ENCODE measurements at regions not wholly inside any gene's neighbourhood (a gene's known extent, or its start where the extent isn't known, plus 50 kb on each side); places are given as distances from the start of the nearest gene placed in this dataset.

DNA sequence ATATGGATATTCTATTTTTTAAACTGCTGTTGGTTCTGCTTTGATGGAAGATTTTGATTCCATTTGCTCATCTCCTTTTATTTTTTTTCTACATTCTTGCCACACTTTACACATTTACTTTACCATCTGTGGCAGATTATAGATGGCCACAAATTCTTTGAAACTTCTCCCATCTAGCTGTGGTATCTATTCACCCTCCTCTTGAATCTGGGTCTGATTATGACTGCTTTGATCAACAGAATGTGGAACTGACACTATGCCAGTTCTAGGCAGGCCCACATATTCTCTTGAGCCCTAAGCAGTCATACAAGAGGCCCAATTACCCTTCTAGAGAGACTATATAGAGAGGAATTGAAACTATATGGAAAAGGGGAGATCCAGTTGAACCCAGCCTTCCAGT is 439.0 kb upstream of the PTGER4 start:
- no peak for ATAC-seq (ENCODE audit: insufficient read depth, low FRiP score)
- H3K9ac ChIP-seq (ENCODE audit: insufficient read depth in 1 of 2, low read length in 2 of 2): no peak overlapping the region
- no peaks in the 10 kb centered on the region for H3K27me3 ChIP-seq (ENCODE audit: control insufficient read depth in 3 of 3, insufficient read depth in 3 of 3, low read length in 2 of 3)
- peaks cover 0 to 3% (median 0%) of the 10 kb centered on the region in 5 donors for H3K4me1 ChIP-seq (ENCODE audit: control insufficient read depth in 5 of 5, insufficient read depth in 5 of 5, low read length in 5 of 5)
- TF ChIP-seq, protein P1, sequence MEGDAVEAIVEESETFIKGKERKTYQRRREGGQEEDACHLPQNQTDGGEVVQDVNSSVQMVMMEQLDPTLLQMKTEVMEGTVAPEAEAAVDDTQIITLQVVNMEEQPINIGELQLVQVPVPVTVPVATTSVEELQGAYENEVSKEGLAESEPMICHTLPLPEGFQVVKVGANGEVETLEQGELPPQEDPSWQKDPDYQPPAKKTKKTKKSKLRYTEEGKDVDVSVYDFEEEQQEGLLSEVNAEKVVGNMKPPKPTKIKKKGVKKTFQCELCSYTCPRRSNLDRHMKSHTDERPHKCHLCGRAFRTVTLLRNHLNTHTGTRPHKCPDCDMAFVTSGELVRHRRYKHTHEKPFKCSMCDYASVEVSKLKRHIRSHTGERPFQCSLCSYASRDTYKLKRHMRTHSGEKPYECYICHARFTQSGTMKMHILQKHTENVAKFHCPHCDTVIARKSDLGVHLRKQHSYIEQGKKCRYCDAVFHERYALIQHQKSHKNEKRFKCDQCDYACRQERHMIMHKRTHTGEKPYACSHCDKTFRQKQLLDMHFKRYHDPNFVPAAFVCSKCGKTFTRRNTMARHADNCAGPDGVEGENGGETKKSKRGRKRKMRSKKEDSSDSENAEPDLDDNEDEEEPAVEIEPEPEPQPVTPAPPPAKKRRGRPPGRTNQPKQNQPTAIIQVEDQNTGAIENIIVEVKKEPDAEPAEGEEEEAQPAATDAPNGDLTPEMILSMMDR (IDR thresholded peaks at IDR 0.05; ENCODE audit: control extremely low read depth, extremely low read depth): no peak
- H3K27ac ChIP-seq (ENCODE audit: low read depth in 1 of 2, low read length in 1 of 2): no peak overlapping the region
- no peak overlapping the region for H3K4me3 ChIP-seq
- H3K9me3 ChIP-seq (ENCODE audit: control insufficient read depth in 4 of 4, insufficient read depth in 3 of 4, low read length in 3 of 4): peaks cover 0 to 6% (median 0%) of the 10 kb centered on the region in 4 donors
- no peaks in the 10 kb centered on the region for H3K36me3 ChIP-seq (ENCODE audit: control insufficient read depth in 4 of 4, insufficient read depth in 4 of 4, low read length in 4 of 4)
- DNase-seq: no peak

DNA sequence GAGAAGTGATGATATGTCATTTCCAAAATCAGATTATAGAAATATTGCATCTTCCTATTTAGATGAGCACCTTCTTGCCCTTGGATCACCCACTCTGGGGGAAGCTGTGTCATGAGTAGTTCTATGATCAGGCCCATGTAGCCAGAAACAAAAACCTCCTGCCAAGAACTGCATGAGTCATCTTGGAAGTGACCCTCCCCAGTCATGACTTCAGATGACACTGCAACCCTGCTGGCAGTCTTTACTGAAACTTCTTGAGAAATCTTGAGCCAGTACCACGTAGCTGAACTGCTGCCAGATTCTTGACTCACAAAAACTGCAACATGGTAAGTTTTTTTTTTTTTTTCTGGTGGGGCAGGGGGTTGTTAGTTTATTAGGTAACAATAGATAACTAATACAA is 439.6 kb upstream of the PTGER4 start:
- Histone ChIP-seq H3K36me3 (ENCODE audit: control insufficient read depth in 4 of 4, insufficient read depth in 4 of 4, low read length in 4 of 4) (no peaks in the 10 kb centered on the region), H3K27ac (ENCODE audit: low read depth in 1 of 2, low read length in 1 of 2) (no peak overlapping the region), H3K4me3 (no peak overlapping the region), H3K9me3 (ENCODE audit: control insufficient read depth in 4 of 4, insufficient read depth in 3 of 4, low read length in 3 of 4) (peaks cover 0 to 6% (median 0%) of the 10 kb centered on the region in 4 donors), H3K27me3 (ENCODE audit: control insufficient read depth in 3 of 3, insufficient read depth in 3 of 3, low read length in 2 of 3) (no peaks in the 10 kb centered on the region), H3K9ac (ENCODE audit: insufficient read depth in 1 of 2, low read length in 2 of 2) (no peak overlapping the region), H3K4me1 (ENCODE audit: control insufficient read depth in 5 of 5, insufficient read depth in 5 of 5, low read length in 5 of 5) (peaks cover 0 to 3% (median 0%) of the 10 kb centered on the region in 5 donors)
- TF ChIP-seq, protein P1 (IDR thresholded peaks at IDR 0.05; ENCODE audit: control extremely low read depth, extremely low read depth): no peak
- no peak for DNase-seq
- WGBS, 2 donors: 57 to 61% methylated on average over 1 of the region's 1 CpG
- ATAC-seq (ENCODE audit: insufficient read depth, low FRiP score): no peak

DNA sequence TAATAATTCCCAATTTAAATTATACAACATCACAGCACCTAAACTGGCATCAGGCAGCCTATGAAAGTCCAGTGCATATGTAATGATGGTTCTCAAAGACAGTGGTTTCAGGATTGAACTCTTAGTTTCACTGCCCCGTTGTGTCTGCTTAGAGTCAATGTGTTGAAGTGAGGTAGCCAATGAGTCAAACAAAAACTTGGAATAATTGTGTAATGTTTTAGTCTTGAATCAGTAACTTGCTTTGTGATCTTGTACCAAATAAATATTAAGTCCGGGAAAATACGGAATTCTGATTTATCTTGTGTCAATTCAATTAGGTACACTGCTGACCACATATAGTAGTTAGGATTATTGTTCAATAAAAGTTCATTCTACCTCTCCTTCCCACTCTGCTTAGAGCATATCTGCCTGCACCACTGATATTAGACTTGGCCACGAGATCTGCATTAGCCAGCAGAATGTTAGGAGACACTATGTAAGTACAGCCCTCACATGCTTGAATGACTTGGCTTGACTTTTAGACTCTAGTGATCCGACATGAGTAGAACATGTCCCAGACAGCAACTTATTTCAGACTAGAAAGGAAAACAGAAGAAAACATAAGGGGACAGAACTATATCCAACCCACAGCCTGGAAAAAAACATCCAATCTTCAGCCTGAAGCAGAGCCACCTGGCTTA is 441.5 kb upstream of the PTGER4 start:
- no peak overlapping the region for H3K4me3 ChIP-seq
- peaks cover 0 to 6% (median 0%) of the 10 kb centered on the region in 4 donors for H3K9me3 ChIP-seq (ENCODE audit: control insufficient read depth in 4 of 4, insufficient read depth in 3 of 4, low read length in 3 of 4)
- no peaks in the 10 kb centered on the region for H3K36me3 ChIP-seq (ENCODE audit: control insufficient read depth in 4 of 4, insufficient read depth in 4 of 4, low read length in 4 of 4)
- ATAC-seq (ENCODE audit: insufficient read depth, low FRiP score): no peak
- H3K9ac ChIP-seq (ENCODE audit: insufficient read depth in 1 of 2, low read length in 2 of 2): no peak overlapping the region
- H3K4me1 ChIP-seq (ENCODE audit: control insufficient read depth in 5 of 5, insufficient read depth in 5 of 5, low read length in 5 of 5): peaks cover 0 to 3% (median 0%) of the 10 kb centered on the region in 5 donors
- H3K27ac ChIP-seq (ENCODE audit: low read depth in 1 of 2, low read length in 1 of 2): no peak overlapping the region
- no peaks in the 10 kb centered on the region for H3K27me3 ChIP-seq (ENCODE audit: control insufficient read depth in 3 of 3, insufficient read depth in 3 of 3, low read length in 2 of 3)
- DNase-seq: no peak
- TF ChIP-seq, protein P1 (IDR thresholded peaks at IDR 0.05; ENCODE audit: control extremely low read depth, extremely low read depth): no peak
- WGBS, 2 donors: 85 to 96% methylated on average over 5 of the region's 5 CpGs
